ENCODE measurements at regions not wholly inside any gene's neighbourhood (a gene's known extent, or its start where the extent isn't known, plus 50 kb on each side); places are given as distances from the start of the nearest gene placed in this dataset.

- TF ChIP-seq CTCF (optimal IDR thresholded peaks at IDR 0.05 in 1 of 3, IDR thresholded peaks at IDR 0.05 in 1 of 3, conservative IDR thresholded peaks at IDR 0.05 in 1 of 3; ENCODE audit: extremely low read depth in 1 of 3, insufficient read depth in 2 of 3, low read length in 3 of 3): no peak
- TF ChIP-seq EZH2 (IDR thresholded peaks at IDR 0.05; ENCODE audit: low read length): no peak
These were observed 93.4 kb upstream of the GSE1 start for GRCh38 chr16:85519540-85520231.
